SK-N-SH treated with all-trans-retinoic acid at 6 μM for 48 hours (cell line): ENCODE measurements at regions not wholly inside any gene's neighbourhood (a gene's known extent, or its start where the extent isn't known, plus 50 kb on each side); places are given as distances from the start of the nearest gene placed in this dataset.
A peak's percentile ranks its signal among the peaks of the same experiment; 100 is the strongest.

Experiments
- ATAC-seq: fragments of 200-7000 bp; cut with Tn5 transposase; 3 replicates; pipeline ENCODE4 v1.9.1; 2020; ENCODE audit warnings: mild to moderate bottlenecking, moderate library complexity
- BACH2 ChIP-seq: fragments of 250-450 bp; sonication (Bioruptor Pico); IDR thresholded peaks from 2 replicates; pipeline ENCODE4 v1.9.0; 2021; ENCODE audit warnings: mild to moderate bottlenecking, borderline replicate concordance
- CREB5 ChIP-seq: fragments of 250-450 bp; sonication (Bioruptor Pico); IDR thresholded peaks from 2 replicates; pipeline ENCODE4 v1.5.1; 2020; ENCODE audit warnings: low read depth, mild to moderate bottlenecking, moderate library complexity
- CSDC2 ChIP-seq: fragments of 250-450 bp; sonication (Bioruptor Pico); IDR thresholded peaks from 2 replicates; pipeline ENCODE4 v1.5.0; 2020; ENCODE audit warnings: mild to moderate bottlenecking, moderate library complexity
- CSRNP3 ChIP-seq: fragments of 250-450 bp; sonication (Bioruptor Pico); IDR thresholded peaks from 2 replicates; pipeline ENCODE4 v1.5.1; 2021; ENCODE audit warnings: mild to moderate bottlenecking, moderate library complexity
- ESRRG ChIP-seq: fragments of 250-450 bp; sonication (Bioruptor Pico); IDR thresholded peaks from 2 replicates; pipeline ENCODE4 v1.6.1; 2021; ENCODE audit warnings: mild to moderate bottlenecking
- GLIS3 ChIP-seq: fragments of 250-450 bp; sonication (Bioruptor Pico); IDR thresholded peaks from 2 replicates; pipeline ENCODE4 v1.5.0; 2020; ENCODE audit warnings: mild to moderate bottlenecking, moderate library complexity
- ISL1 ChIP-seq: fragments of 250-450 bp; sonication (Bioruptor Pico); IDR thresholded peaks from 2 replicates; pipeline ENCODE4 v2.1.2; 2022; ENCODE audit warnings: mild to moderate bottlenecking, moderate library complexity
- OSR1 ChIP-seq: fragments of 250-450 bp; sonication (Bioruptor Pico); IDR thresholded peaks from 2 replicates; pipeline ENCODE4 v1.8.0; 2022; ENCODE audit warnings: moderate library complexity, mild to moderate bottlenecking, inconsistent platforms
- PATZ1 ChIP-seq: fragments of 250-450 bp; sonication (Bioruptor Pico); IDR thresholded peaks from 2 replicates; pipeline ENCODE4 v1.8.0; 2020; ENCODE audit warnings: mild to moderate bottlenecking, moderate library complexity, borderline replicate concordance
- PPARA ChIP-seq: fragments of 250-450 bp; sonication (Bioruptor Pico); IDR thresholded peaks from 2 replicates; pipeline ENCODE4 v1.5.0; 2020; ENCODE audit warnings: mild to moderate bottlenecking, borderline replicate concordance
- RARB ChIP-seq: fragments of 250-450 bp; sonication (Bioruptor Pico); IDR thresholded peaks from 2 replicates; pipeline ENCODE4 v1.8.0; 2021; ENCODE audit warnings: mild to moderate bottlenecking, moderate library complexity
- SNAI2 ChIP-seq: fragments of 250-450 bp; sonication (Bioruptor Pico); IDR thresholded peaks from 2 replicates; pipeline ENCODE4 v1.5.0; 2020; ENCODE audit warnings: mild to moderate bottlenecking, moderate library complexity
- TCF4 ChIP-seq: fragments of 250-450 bp; sonication (Bioruptor Pico); IDR thresholded peaks from 2 replicates; pipeline ENCODE4 v1.8.0; 2021; ENCODE audit warnings: mild to moderate bottlenecking, moderate library complexity, borderline replicate concordance
- TOX ChIP-seq: fragments of 250-450 bp; sonication (Bioruptor Pico); IDR thresholded peaks from 2 replicates; pipeline ENCODE4 v1.8.0; 2021; ENCODE audit warnings: mild to moderate bottlenecking, moderate library complexity, borderline replicate concordance
- TSHZ2 ChIP-seq: fragments of 250-450 bp; sonication (Bioruptor Pico); IDR thresholded peaks from 2 replicates; pipeline ENCODE4 v1.5.0; 2020; ENCODE audit warnings: mild to moderate bottlenecking, moderate library complexity
- ZC3H10 ChIP-seq: fragments of 250-450 bp; sonication (Bioruptor Pico); IDR thresholded peaks from 2 replicates; pipeline ENCODE4 v1.5.1; 2021; ENCODE audit warnings: mild to moderate bottlenecking, moderate library complexity
- ZFP3 ChIP-seq: fragments of 250-450 bp; sonication (Bioruptor Pico); IDR thresholded peaks from 2 replicates; pipeline ENCODE4 v1.5.0; 2020; ENCODE audit warnings: mild to moderate bottlenecking, moderate library complexity
- ZFP30 ChIP-seq: fragments of 450-650 bp; formaldehyde crosslinking; IDR thresholded peaks from 2 replicates; pipeline ENCODE4 v1.5.0; 2022; ENCODE audit warnings: mild to moderate bottlenecking, moderate library complexity
- ZNF565 ChIP-seq: fragments of 450-650 bp; formaldehyde crosslinking; conservative IDR thresholded peaks from 2 replicates; pipeline ENCODE4 v1.5.0; 2020; ENCODE audit warnings: low read depth, mild to moderate bottlenecking, moderate library complexity
- ZNF70 ChIP-seq: fragments of 450-650 bp; formaldehyde crosslinking; IDR thresholded peaks from 2 replicates; pipeline ENCODE4 v1.5.0; 2020; ENCODE audit warnings: mild to moderate bottlenecking, moderate library complexity
- ZNF8 ChIP-seq: fragments of 450-650 bp; formaldehyde crosslinking; IDR thresholded peaks from 2 replicates; pipeline ENCODE4 v1.5.0; 2020; ENCODE audit warnings: mild to moderate bottlenecking, moderate library complexity

GRCh38 chr5:120086081-120086480 is 378.0 kb upstream of the PRR16 start:
- ATAC-seq = no peak
- no peak for TF ChIP-seq BACH2 (CRISPR knock-in tag)
- TF ChIP-seq SNAI2 = no peak
- no peak for TF ChIP-seq RARB
- no peak for TF ChIP-seq GLIS3 (CRISPR knock-in tag)
- TF ChIP-seq PATZ1 (CRISPR knock-in tag) = no peak
- no peak for TF ChIP-seq ZC3H10 (CRISPR knock-in tag)
- no peak for TF ChIP-seq CSRNP3 (CRISPR knock-in tag)
- no peak for TF ChIP-seq ZFP3 (CRISPR knock-in tag)
- no peak for TF ChIP-seq CSDC2 (CRISPR knock-in tag)
- no peak for TF ChIP-seq ESRRG (CRISPR knock-in tag)
- TF ChIP-seq TCF4 (CRISPR knock-in tag) = no peak
- no peak for TF ChIP-seq OSR1 (CRISPR knock-in tag)
- TF ChIP-seq ZNF565 (CRISPR knock-in tag) = no peak
- TF ChIP-seq TSHZ2 (CRISPR knock-in tag) = no peak
- no peak for TF ChIP-seq TOX (CRISPR knock-in tag)

GRCh38 chr5:120088412-120088811 is 375.7 kb upstream of the PRR16 start:
- ATAC-seq = no peak
- TF ChIP-seq ZC3H10 (CRISPR knock-in tag) = no peak
- TF ChIP-seq ZNF70 = no peak
- no peak for TF ChIP-seq ZFP3 (CRISPR knock-in tag)
- no peak for TF ChIP-seq PPARA
- no peak for TF ChIP-seq TCF4 (CRISPR knock-in tag)
- no peak for TF ChIP-seq ZNF8 (CRISPR knock-in tag)
- no peak for TF ChIP-seq GLIS3 (CRISPR knock-in tag)
- no peak for TF ChIP-seq CSRNP3 (CRISPR knock-in tag)
- TF ChIP-seq CREB5 (CRISPR knock-in tag) = no peak
- no peak for TF ChIP-seq ZFP30 (CRISPR knock-in tag)
- TF ChIP-seq ZNF565 (CRISPR knock-in tag) = no peak
- TF ChIP-seq OSR1 (CRISPR knock-in tag) = no peak

- TF ChIP-seq TCF4 (CRISPR knock-in tag) (peak; percentile 44; the same call in 1 of the 2 replicates), ZC3H10 (CRISPR knock-in tag) (no peak), ISL1 (peak; percentile 38; the same call in 1 of the 2 replicates)
- TF ChIP-seq, all 23 proteins: peak for 2
- no peak for ATAC-seq
Observed at GRCh38 chr5:120088836-120089235, 375.3 kb upstream of the PRR16 start.
